ENCODE measurements at regions not wholly inside any gene's neighbourhood (a gene's known extent, or its start where the extent isn't known, plus 50 kb on each side); places are given as distances from the start of the nearest gene placed in this dataset.

DNA sequence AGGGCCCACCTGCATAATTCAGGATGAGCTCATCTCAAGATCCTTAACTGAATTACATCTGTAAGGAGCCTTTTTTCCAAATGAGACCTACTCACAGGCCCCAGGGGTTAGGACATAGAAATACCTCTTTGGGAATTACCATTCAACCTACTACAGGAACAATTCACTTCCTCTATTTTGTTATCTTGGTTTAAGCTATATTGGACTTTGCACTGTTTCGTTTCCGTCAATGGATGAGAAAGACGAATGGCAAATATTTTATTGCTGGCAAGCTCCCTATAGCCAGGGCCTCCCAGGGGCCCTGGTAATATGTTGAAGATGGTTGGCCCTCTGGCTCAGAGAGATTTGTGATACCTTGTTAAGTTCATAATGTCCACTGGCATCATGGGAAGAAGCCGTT lies 384.2 kb upstream of the DUSP10 start:
- TF ChIP-seq, protein P1, sequence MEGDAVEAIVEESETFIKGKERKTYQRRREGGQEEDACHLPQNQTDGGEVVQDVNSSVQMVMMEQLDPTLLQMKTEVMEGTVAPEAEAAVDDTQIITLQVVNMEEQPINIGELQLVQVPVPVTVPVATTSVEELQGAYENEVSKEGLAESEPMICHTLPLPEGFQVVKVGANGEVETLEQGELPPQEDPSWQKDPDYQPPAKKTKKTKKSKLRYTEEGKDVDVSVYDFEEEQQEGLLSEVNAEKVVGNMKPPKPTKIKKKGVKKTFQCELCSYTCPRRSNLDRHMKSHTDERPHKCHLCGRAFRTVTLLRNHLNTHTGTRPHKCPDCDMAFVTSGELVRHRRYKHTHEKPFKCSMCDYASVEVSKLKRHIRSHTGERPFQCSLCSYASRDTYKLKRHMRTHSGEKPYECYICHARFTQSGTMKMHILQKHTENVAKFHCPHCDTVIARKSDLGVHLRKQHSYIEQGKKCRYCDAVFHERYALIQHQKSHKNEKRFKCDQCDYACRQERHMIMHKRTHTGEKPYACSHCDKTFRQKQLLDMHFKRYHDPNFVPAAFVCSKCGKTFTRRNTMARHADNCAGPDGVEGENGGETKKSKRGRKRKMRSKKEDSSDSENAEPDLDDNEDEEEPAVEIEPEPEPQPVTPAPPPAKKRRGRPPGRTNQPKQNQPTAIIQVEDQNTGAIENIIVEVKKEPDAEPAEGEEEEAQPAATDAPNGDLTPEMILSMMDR (IDR thresholded peaks at IDR 0.05) = no peak
- TF ChIP-seq POLR2A (IDR thresholded peaks at IDR 0.05) (no peak), POLR2AphosphoS5 (IDR thresholded peaks at IDR 0.05) (no peak), EP300 (IDR thresholded peaks at IDR 0.05) (no peak)

Data from sigmoid colon (tissue), 4 donors.